GM18951 (cell line): ENCODE measurements at regions not wholly inside any gene's neighbourhood (a gene's known extent, or its start where the extent isn't known, plus 50 kb on each side); places are given as distances from the start of the nearest gene placed in this dataset.

ENCODE experiments used
- POLR2A ChIP-seq: IDR thresholded peaks from 4 replicates; pipeline ENCODE4 v1.6.1; 2011; ENCODE audit warnings: mild to moderate bottlenecking; ENCODE audit not compliant: insufficient read length, insufficient read depth; ENCODE audit errors: extremely low read depth
- in situ Hi-C: fragments of 300-500 bp; cut with MboI; formaldehyde crosslinking; loops from one replicate; pipeline ENCODE4 v1.12.0; 2022; ENCODE audit warnings: low sequenced_read_pairs, mixed read lengths, inconsistent platforms; ENCODE audit not compliant: unreplicated experiment

GRCh38 chr3:82957079-82957478, 1195.6 kb upstream of the GBE1 start:
- in situ Hi-C loops, result no loop called here
- no peak for TF ChIP-seq POLR2A

- in situ Hi-C loops, result no loop called here
- TF ChIP-seq POLR2A, result no peak
Measured at GRCh38 chr3:82954486-82954885, 1193.0 kb upstream of the GBE1 start.

- no peak for TF ChIP-seq POLR2A
Measured at GRCh38 chr3:82942041-82942440, 1180.6 kb upstream of the GBE1 start.

GRCh38 chr3:82940124-82940523, 1178.7 kb upstream of the GBE1 start:
- in situ Hi-C loops, result no loop called here
- no peak for TF ChIP-seq POLR2A

More at GRCh38 chr3:82942041-82942440, 1180.6 kb upstream of the GBE1 start:
- in situ Hi-C loops, result no loop called here

- no peak for TF ChIP-seq POLR2A
- in situ Hi-C loops, result no loop called here
Measured at GRCh38 chr3:82939491-82940097, 1178.1 kb upstream of the GBE1 start.

GRCh38 chr3:82938821-82939328, 1177.4 kb upstream of the GBE1 start:
- in situ Hi-C loops, result no loop called here
- TF ChIP-seq POLR2A, result no peak

- in situ Hi-C loops, result no loop called here
- no peak for TF ChIP-seq POLR2A
Measured at GRCh38 chr3:82927309-82928253, 1166.1 kb upstream of the GBE1 start.

- in situ Hi-C loops, result no loop called here
- no peak for TF ChIP-seq POLR2A
Measured at GRCh38 chr3:82891028-82891427, 1129.6 kb upstream of the GBE1 start.

GRCh38 chr3:82883072-82883471, 1121.6 kb upstream of the GBE1 start:
- in situ Hi-C loops, result no loop called here

GRCh38 chr3:82875401-82875800, 1114.0 kb upstream of the GBE1 start:
- in situ Hi-C loops, result no loop called here
- no peak for TF ChIP-seq POLR2A

More at GRCh38 chr3:82883072-82883471, 1121.6 kb upstream of the GBE1 start:
- no peak for TF ChIP-seq POLR2A

- no peak for TF ChIP-seq POLR2A
- in situ Hi-C loops, result no loop called here
Measured at GRCh38 chr3:82839871-82840270, 1078.4 kb upstream of the GBE1 start.

- no peak for TF ChIP-seq POLR2A
- in situ Hi-C loops, result no loop called here
Measured at GRCh38 chr3:82834098-82834497, 1072.7 kb upstream of the GBE1 start.

GRCh38 chr3:82824491-82824890, 1063.0 kb upstream of the GBE1 start:
- in situ Hi-C loops, result no loop called here
- TF ChIP-seq POLR2A, result no peak

GRCh38 chr3:82816086-82816485, 1054.6 kb upstream of the GBE1 start:
- TF ChIP-seq POLR2A, result no peak
- in situ Hi-C loops, result no loop called here
